ENCODE measurements at regions not wholly inside any gene's neighbourhood (a gene's known extent, or its start where the extent isn't known, plus 50 kb on each side); places are given as distances from the start of the nearest gene placed in this dataset.

GRCh38 chrX:45872480-45872879, 671.8 kb upstream of the DIPK2B start:
- no peak for DNase-seq (ENCODE audit: low read depth in 1 of 2, low spot score in 1 of 2)
- TF ChIP-seq GABPA (IDR thresholded peaks at IDR 0.05; ENCODE audit: low read depth) (no peak), POLR2AphosphoS5 (IDR thresholded peaks at IDR 0.05; ENCODE audit: low read depth) (no peak), SPI1 (IDR thresholded peaks at IDR 0.05; ENCODE audit: borderline replicate concordance, low read depth) (no peak), CTCF (IDR thresholded peaks at IDR 0.05; ENCODE audit: insufficient read depth, low read length) (no peak), REST (IDR thresholded peaks at IDR 0.05; ENCODE audit: insufficient replicate concordance, low read depth) (no peak)
- H3K27ac ChIP-seq (replicated peaks): no peak overlapping the region
- no peak overlapping the region for H3K4me3 ChIP-seq (replicated peaks; ENCODE audit: insufficient read depth, low read length)
- H3K27me3 ChIP-seq (ENCODE audit: insufficient read depth, poor library complexity, severe bottlenecking): no peaks in the 10 kb centered on the region

GRCh38 chrX:45868425-45868824, 667.7 kb upstream of the DIPK2B start:
- H3K4me3 ChIP-seq (replicated peaks; ENCODE audit: insufficient read depth, low read length): no peak overlapping the region
- no peaks in the 10 kb centered on the region for H3K27me3 ChIP-seq (ENCODE audit: insufficient read depth, poor library complexity, severe bottlenecking)
- H3K27ac ChIP-seq (replicated peaks): no peak overlapping the region
- DNase-seq (ENCODE audit: low read depth in 1 of 2, low spot score in 1 of 2): no peak
- TF ChIP-seq POLR2AphosphoS5 (IDR thresholded peaks at IDR 0.05; ENCODE audit: low read depth): no peak
- no peak for TF ChIP-seq GABPA (IDR thresholded peaks at IDR 0.05; ENCODE audit: low read depth)
- TF ChIP-seq CTCF (IDR thresholded peaks at IDR 0.05; ENCODE audit: insufficient read depth, low read length): no peak
- no peak for TF ChIP-seq REST (IDR thresholded peaks at IDR 0.05; ENCODE audit: insufficient replicate concordance, low read depth)
- TF ChIP-seq SPI1 (IDR thresholded peaks at IDR 0.05; ENCODE audit: borderline replicate concordance, low read depth): no peak

GRCh38 chrX:45862801-45863200, 662.1 kb upstream of the DIPK2B start:
- H3K27ac ChIP-seq (replicated peaks): no peak overlapping the region
- TF ChIP-seq SPI1 (IDR thresholded peaks at IDR 0.05; ENCODE audit: borderline replicate concordance, low read depth) (no peak), GABPA (IDR thresholded peaks at IDR 0.05; ENCODE audit: low read depth) (no peak), CTCF (IDR thresholded peaks at IDR 0.05; ENCODE audit: insufficient read depth, low read length) (no peak), REST (IDR thresholded peaks at IDR 0.05; ENCODE audit: insufficient replicate concordance, low read depth) (no peak), POLR2AphosphoS5 (IDR thresholded peaks at IDR 0.05; ENCODE audit: low read depth) (no peak)
- no peaks in the 10 kb centered on the region for H3K27me3 ChIP-seq (ENCODE audit: insufficient read depth, poor library complexity, severe bottlenecking)
- no peak for DNase-seq (ENCODE audit: low read depth in 1 of 2, low spot score in 1 of 2)
- no peak overlapping the region for H3K4me3 ChIP-seq (replicated peaks; ENCODE audit: insufficient read depth, low read length)
